ENCODE measurements at regions not wholly inside any gene's neighbourhood (a gene's known extent, or its start where the extent isn't known, plus 50 kb on each side); places are given as distances from the start of the nearest gene placed in this dataset.
"Not testable (repeated sequence)": the region's sequence is repeated elsewhere in the genome, so short reads cannot be mapped to it uniquely, and the experiment has no call there.

GRCh38 chr5:84752780-84753179, 368.1 kb upstream of the EDIL3 start:
- Histone ChIP-seq H3K4me1 (ENCODE audit: control insufficient read depth in 1 of 2, insufficient read depth in 2 of 2, low read length in 2 of 2) (no peaks in the 10 kb centered on the region), H3K4ac (ENCODE audit: low read depth, low read length) (no peak overlapping the region), H3K23ac (ENCODE audit: low read length) (no peak overlapping the region), H3K79me2 (ENCODE audit: control insufficient read depth, insufficient read depth, low read length, poor library complexity) (no peaks in the 10 kb centered on the region), H4K8ac (ENCODE audit: low read depth, low read length) (no peak overlapping the region), H3K9me3 (ENCODE audit: insufficient read depth, low read depth, low read length) (no peaks in the 10 kb centered on the region), H3K36me3 (ENCODE audit: control insufficient read depth in 1 of 2, insufficient read depth in 2 of 2, low read length in 2 of 2) (no peaks in the 10 kb centered on the region), H2AK5ac (ENCODE audit: low read length) (no peak overlapping the region), H3K27me3 (ENCODE audit: insufficient read depth, low read length) (no peaks in the 10 kb centered on the region), H3K4me3 (ENCODE audit: low read depth, low read length) (no peak overlapping the region), H3K79me1 (ENCODE audit: low read length) (no peaks in the 10 kb centered on the region), H3K27ac (ENCODE audit: low read depth, low read length) (no peak overlapping the region), H4K91ac (ENCODE audit: low read depth, low read length) (no peak overlapping the region), H4K12ac (ENCODE audit: low read depth, low read length) (no peak overlapping the region), H3K4me2 (ENCODE audit: low read length) (no peak overlapping the region), H3K18ac (ENCODE audit: low read length) (no peak overlapping the region), H2BK5ac (ENCODE audit: low read depth, low read length, poor library complexity) (no peak overlapping the region), H2BK12ac (ENCODE audit: low read length) (no peak overlapping the region), H3K14ac (ENCODE audit: low read length) (no peak overlapping the region), H2BK120ac (ENCODE audit: insufficient read depth, low read length, poor library complexity) (no peak overlapping the region), H2AFZ (ENCODE audit: insufficient read depth, low read length, poor library complexity) (no peak overlapping the region), H3K9ac (ENCODE audit: low read length) (no peak overlapping the region)
- DNase-seq, result no peak
- no CpG with 5 or more reads among the region's 2 CpGs for WGBS (ENCODE audit: extremely low coverage, insufficient coverage, insufficient read length)

GRCh38 chr5:84748313-84748712, 363.6 kb upstream of the EDIL3 start:
- H3K27me3 ChIP-seq (ENCODE audit: insufficient read depth, low read length), result no peaks in the 10 kb centered on the region
- WGBS (ENCODE audit: extremely low coverage, insufficient coverage, insufficient read length), result no CpG with 5 or more reads among the region's 1 CpG
- no peak overlapping the region for H3K27ac ChIP-seq (ENCODE audit: low read depth, low read length)
- no peak overlapping the region for H3K4ac ChIP-seq (ENCODE audit: low read depth, low read length)
- no peak overlapping the region for H2AFZ ChIP-seq (ENCODE audit: insufficient read depth, low read length, poor library complexity)
- H3K23ac ChIP-seq (ENCODE audit: low read length), result no peak overlapping the region
- no peaks in the 10 kb centered on the region for H3K36me3 ChIP-seq (ENCODE audit: control insufficient read depth in 1 of 2, insufficient read depth in 2 of 2, low read length in 2 of 2)
- no peak overlapping the region for H2BK5ac ChIP-seq (ENCODE audit: low read depth, low read length, poor library complexity)
- H3K4me1 ChIP-seq (ENCODE audit: control insufficient read depth in 1 of 2, insufficient read depth in 2 of 2, low read length in 2 of 2), result no peaks in the 10 kb centered on the region
- H2BK12ac ChIP-seq (ENCODE audit: low read length), result no peak overlapping the region
- no peak overlapping the region for H3K14ac ChIP-seq (ENCODE audit: low read length)
- no peak overlapping the region for H4K8ac ChIP-seq (ENCODE audit: low read depth, low read length)
- H3K9ac ChIP-seq (ENCODE audit: low read length), result no peak overlapping the region
- H2AK5ac ChIP-seq (ENCODE audit: low read length), result no peak overlapping the region
- H3K79me2 ChIP-seq (ENCODE audit: control insufficient read depth, insufficient read depth, low read length, poor library complexity), result no peaks in the 10 kb centered on the region
- H3K4me3 ChIP-seq (ENCODE audit: low read depth, low read length), result no peak overlapping the region
- H4K91ac ChIP-seq (ENCODE audit: low read depth, low read length), result no peak overlapping the region
- no peaks in the 10 kb centered on the region for H3K9me3 ChIP-seq (ENCODE audit: insufficient read depth, low read depth, low read length)
- no peak overlapping the region for H4K12ac ChIP-seq (ENCODE audit: low read depth, low read length)
- DNase-seq, result no peak
- no peak overlapping the region for H3K4me2 ChIP-seq (ENCODE audit: low read length)
- H2BK120ac ChIP-seq (ENCODE audit: insufficient read depth, low read length, poor library complexity), result no peak overlapping the region
- no peaks in the 10 kb centered on the region for H3K79me1 ChIP-seq (ENCODE audit: low read length)
- H3K18ac ChIP-seq (ENCODE audit: low read length), result no peak overlapping the region

GRCh38 chr5:84746280-84746679, 361.6 kb upstream of the EDIL3 start:
- no CpG with 5 or more reads among the region's 2 CpGs for WGBS (ENCODE audit: extremely low coverage, insufficient coverage, insufficient read length)
- not testable (repeated sequence) for H3K4me2 ChIP-seq (ENCODE audit: low read length); H2BK120ac ChIP-seq (ENCODE audit: insufficient read depth, low read length, poor library complexity)

GRCh38 chr5:84741056-84741455, 356.4 kb upstream of the EDIL3 start:
- no peak overlapping the region for H2AK5ac ChIP-seq (ENCODE audit: low read length)
- H2BK5ac ChIP-seq (ENCODE audit: low read depth, low read length, poor library complexity), result no peak overlapping the region
- no peak overlapping the region for H2BK120ac ChIP-seq (ENCODE audit: insufficient read depth, low read length, poor library complexity)
- no peak overlapping the region for H2BK12ac ChIP-seq (ENCODE audit: low read length)
- no peak overlapping the region for H3K14ac ChIP-seq (ENCODE audit: low read length)
- H2AFZ ChIP-seq (ENCODE audit: insufficient read depth, low read length, poor library complexity), result no peak overlapping the region
- H3K4me2 ChIP-seq (ENCODE audit: low read length), result no peak overlapping the region
- H4K8ac ChIP-seq (ENCODE audit: low read depth, low read length), result no peak overlapping the region
- no peak overlapping the region for H3K4me3 ChIP-seq (ENCODE audit: low read depth, low read length)
- no peak overlapping the region for H3K9ac ChIP-seq (ENCODE audit: low read length)
- H3K18ac ChIP-seq (ENCODE audit: low read length), result no peak overlapping the region
- H3K79me2 ChIP-seq (ENCODE audit: control insufficient read depth, insufficient read depth, low read length, poor library complexity), result no peaks in the 10 kb centered on the region
- no peak overlapping the region for H4K12ac ChIP-seq (ENCODE audit: low read depth, low read length)
- no peaks in the 10 kb centered on the region for H3K36me3 ChIP-seq (ENCODE audit: control insufficient read depth in 1 of 2, insufficient read depth in 2 of 2, low read length in 2 of 2)
- H3K27me3 ChIP-seq (ENCODE audit: insufficient read depth, low read length), result no peaks in the 10 kb centered on the region
- no peaks in the 10 kb centered on the region for H3K4me1 ChIP-seq (ENCODE audit: control insufficient read depth in 1 of 2, insufficient read depth in 2 of 2, low read length in 2 of 2)
- no peak overlapping the region for H3K4ac ChIP-seq (ENCODE audit: low read depth, low read length)
- H3K27ac ChIP-seq (ENCODE audit: low read depth, low read length), result no peak overlapping the region
- no peaks in the 10 kb centered on the region for H3K79me1 ChIP-seq (ENCODE audit: low read length)
- H3K9me3 ChIP-seq (ENCODE audit: insufficient read depth, low read depth, low read length), result no peaks in the 10 kb centered on the region
- no CpG with 5 or more reads among the region's 1 CpG for WGBS (ENCODE audit: extremely low coverage, insufficient coverage, insufficient read length)
- no peak overlapping the region for H3K23ac ChIP-seq (ENCODE audit: low read length)
- no peak for DNase-seq
- no peak overlapping the region for H4K91ac ChIP-seq (ENCODE audit: low read depth, low read length)

More at GRCh38 chr5:84746280-84746679, 361.6 kb upstream of the EDIL3 start:
- H3K9me3 ChIP-seq (ENCODE audit: insufficient read depth, low read depth, low read length); H2AFZ ChIP-seq (ENCODE audit: insufficient read depth, low read length, poor library complexity); H3K36me3 ChIP-seq (ENCODE audit: control insufficient read depth in 1 of 2, insufficient read depth in 2 of 2, low read length in 2 of 2); H3K4ac ChIP-seq (ENCODE audit: low read depth, low read length); H2BK12ac ChIP-seq (ENCODE audit: low read length); H4K8ac ChIP-seq (ENCODE audit: low read depth, low read length); H3K9ac ChIP-seq (ENCODE audit: low read length); H3K14ac ChIP-seq (ENCODE audit: low read length); H3K4me3 ChIP-seq (ENCODE audit: low read depth, low read length); H3K27me3 ChIP-seq (ENCODE audit: insufficient read depth, low read length); H3K18ac ChIP-seq (ENCODE audit: low read length); H4K91ac ChIP-seq (ENCODE audit: low read depth, low read length); H4K12ac ChIP-seq (ENCODE audit: low read depth, low read length); H2AK5ac ChIP-seq (ENCODE audit: low read length); H3K79me1 ChIP-seq (ENCODE audit: low read length); H2BK5ac ChIP-seq (ENCODE audit: low read depth, low read length, poor library complexity); H3K79me2 ChIP-seq (ENCODE audit: control insufficient read depth, insufficient read depth, low read length, poor library complexity); DNase-seq; H3K4me1 ChIP-seq (ENCODE audit: control insufficient read depth in 1 of 2, insufficient read depth in 2 of 2, low read length in 2 of 2); H3K27ac ChIP-seq (ENCODE audit: low read depth, low read length); H3K23ac ChIP-seq (ENCODE audit: low read length): not testable (repeated sequence)

Data from trophoblast cell (in vitro differentiated cells and primary cell).